H54 (cell line): ENCODE measurements at regions not wholly inside any gene's neighbourhood (a gene's known extent, or its start where the extent isn't known, plus 50 kb on each side); places are given as distances from the start of the nearest gene placed in this dataset.
"Not testable (repeated sequence)": the region's sequence is repeated elsewhere in the genome, so short reads cannot be mapped to it uniquely, and the experiment has no call there.

Experiments
- DNase-seq: peaks from one replicate; pipeline ENCODE4 v3.0.0; 2011; ENCODE audit warnings: low spot score, mixed read lengths; ENCODE audit not compliant: insufficient read length
- FAIRE-seq: peaks from 3 replicates; lab custom pipeline; 2011; peaks lifted over from hg19 to GRCh38; lab: Jason Lieb, UNC
- POLR2A ChIP-seq: IDR thresholded peaks from 2 replicates; pipeline ENCODE4 v1.6.1; 2011; ENCODE audit warnings: low read depth, mild to moderate bottlenecking, low read length

DNA sequence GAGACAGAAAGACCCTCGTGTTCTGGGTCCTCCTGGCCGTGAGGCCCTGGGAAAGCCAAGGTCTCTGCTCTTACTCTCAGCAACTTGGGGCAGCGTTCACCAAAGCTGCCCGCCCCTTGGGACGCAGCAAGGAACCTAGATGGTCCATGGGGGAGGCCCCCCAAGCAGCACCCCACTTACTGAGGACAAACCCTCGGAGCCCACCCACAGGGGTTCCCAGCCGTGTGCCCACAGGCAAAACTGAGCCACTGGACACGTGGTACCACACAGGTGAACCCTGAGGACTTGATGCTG, 166.2 kb upstream of the IQSEC1 start:
- no peak for DNase-seq
- TF ChIP-seq POLR2A = no peak
- no peak for FAIRE-seq

DNA sequence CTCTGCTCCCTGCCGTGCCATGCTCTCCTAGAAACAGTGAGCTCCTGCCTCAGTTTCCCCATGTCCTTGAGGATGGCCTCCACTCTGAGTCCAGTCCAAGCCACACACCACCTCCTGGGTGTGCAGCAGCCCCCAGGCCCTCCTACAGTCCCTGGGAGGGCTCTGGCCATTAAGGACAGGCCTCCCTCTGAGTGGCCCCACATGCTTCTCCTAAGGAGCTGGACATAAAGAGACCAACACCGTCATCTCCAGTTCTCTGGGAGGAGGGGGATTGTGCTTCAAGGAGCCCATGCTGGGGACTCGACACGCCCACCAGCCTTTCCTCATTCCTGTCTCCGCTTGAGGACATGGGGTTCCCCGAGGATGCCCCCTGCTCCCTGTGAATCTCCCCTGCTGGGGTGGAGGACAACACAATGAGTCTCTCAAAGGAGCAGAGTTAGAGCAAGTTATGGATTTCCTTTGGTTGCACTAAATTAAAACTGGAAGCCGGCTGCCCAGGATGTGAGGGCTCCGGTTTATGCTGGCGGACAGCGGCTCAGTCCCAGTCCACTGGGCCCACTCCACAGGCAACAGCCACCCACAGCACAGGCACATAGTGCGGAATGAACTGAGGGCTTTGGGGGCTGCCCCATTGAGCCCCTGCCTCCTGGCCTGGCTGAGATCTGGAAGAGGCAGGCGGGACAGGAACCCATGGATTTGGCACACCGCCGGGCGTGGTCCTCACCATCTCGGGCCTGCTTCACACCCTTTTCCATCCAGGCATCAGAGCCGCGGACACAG, 165.6 kb upstream of the IQSEC1 start:
- no peak for DNase-seq
- FAIRE-seq = no peak
- TF ChIP-seq POLR2A = no peak

DNA sequence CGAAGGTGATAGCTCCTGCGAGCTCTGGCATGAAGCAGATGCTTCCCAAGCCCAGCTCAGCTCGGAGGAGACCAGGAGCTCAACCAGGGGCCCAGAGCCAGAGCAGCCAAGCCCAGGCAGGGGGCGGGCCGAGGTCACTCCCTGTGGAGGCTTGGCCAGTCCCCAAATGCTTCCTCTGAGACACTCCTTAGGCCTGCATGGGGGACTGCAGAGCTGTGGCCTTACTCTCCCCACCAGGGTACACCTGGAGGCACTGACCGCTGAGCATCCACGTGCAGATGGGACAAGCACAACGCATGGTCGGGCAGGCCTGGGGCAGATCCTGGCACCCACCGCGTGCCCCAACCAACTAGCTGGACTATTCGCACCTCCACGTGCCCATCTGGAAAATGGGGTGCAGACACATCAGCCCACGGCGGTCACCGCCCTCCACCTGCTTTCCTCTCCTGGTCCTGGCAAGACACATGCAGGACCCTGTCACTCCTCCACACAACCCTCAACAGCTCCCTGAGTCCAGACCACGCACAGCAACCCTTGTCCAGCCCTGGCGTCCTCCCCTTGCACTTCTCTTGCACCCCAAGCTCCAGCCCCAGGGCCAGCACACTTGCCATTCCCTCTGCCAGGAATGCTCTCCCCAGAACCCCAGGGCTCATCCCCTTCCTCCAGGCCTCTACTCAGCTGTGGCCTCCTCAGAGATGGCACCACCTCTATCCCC, 164.7 kb upstream of the IQSEC1 start:
- TF ChIP-seq POLR2A = no peak

DNA sequence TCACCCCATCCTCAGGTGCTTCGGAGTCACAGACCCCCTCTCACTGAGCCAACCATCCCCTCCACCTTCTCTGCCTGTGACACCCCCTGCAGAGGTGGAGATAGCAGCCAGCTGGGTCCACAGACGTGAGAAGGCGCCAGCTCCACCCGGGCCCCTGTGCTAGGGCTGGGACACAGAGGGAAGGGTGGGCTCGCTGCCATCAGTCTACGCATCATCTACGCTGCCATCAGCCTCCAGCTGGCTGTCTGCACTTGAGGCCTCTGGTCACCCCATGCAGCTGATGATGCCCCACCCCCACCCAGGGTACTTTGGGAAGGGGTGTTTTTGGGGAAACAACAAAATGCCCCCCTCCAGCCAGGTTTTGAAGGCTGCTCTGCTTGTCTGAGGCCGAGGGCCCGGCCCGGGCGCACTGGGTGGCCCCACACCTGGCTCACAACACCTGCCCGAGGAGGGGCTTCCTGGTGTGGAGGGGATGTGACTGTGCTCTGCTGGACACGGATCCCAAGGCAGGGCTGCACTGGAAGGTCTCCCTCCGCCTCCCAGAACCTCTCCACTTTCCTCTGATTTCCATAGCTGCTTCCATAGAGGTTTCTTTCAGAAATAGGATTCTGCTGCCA, 163.4 kb upstream of the IQSEC1 start:
- TF ChIP-seq POLR2A = no peak
- DNase-seq (no peak), FAIRE-seq (no peak)

More for the DNA sequence above, 164.7 kb upstream of the IQSEC1 start:
- no peak for FAIRE-seq
- no peak for DNase-seq

DNA sequence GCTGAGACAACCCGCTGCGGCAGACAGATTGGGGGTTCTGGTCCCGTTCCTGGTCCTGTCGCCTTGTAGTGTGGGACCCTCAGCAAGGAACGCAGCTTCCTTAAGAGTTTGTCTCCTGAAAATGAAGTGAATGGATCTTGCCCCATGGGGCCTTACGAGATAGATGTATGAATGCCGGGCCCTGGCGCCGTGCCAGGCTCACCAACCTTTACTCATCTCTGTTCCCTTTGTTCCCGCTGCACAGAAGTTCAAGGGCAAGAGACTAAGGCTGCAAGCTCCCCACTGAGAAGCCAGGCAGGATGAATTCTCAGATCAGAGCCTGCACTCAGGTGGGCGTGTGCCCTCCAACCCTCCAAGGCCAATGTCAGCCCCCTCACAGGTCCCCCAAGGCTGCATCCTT, 162.7 kb upstream of the IQSEC1 start:
- DNase-seq (no peak), FAIRE-seq (no peak)

DNA sequence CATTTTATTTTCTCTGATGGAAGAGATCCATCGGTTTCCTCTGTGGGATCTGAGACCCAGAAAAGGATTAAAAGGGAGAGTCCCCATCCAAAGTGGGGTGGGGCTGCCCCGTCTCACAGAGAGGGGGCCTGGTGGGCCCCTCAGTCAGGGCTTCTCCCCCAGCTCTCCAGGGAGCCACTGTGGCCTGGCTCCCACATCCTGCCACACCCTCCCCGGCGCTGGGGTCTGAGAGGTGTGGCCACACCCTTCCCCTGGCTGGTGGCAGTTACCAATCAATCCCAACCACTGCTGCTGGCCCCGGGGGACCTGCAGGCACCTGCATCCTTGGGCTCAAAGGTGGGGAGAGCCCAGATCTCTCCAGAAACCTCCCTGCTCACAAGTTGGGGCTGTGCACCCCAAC, 161.8 kb upstream of the IQSEC1 start:
- FAIRE-seq (no peak), DNase-seq (peak; percentile 49)
- TF ChIP-seq POLR2A = no peak

More for the DNA sequence above, 162.7 kb upstream of the IQSEC1 start:
- TF ChIP-seq POLR2A = no peak

DNA sequence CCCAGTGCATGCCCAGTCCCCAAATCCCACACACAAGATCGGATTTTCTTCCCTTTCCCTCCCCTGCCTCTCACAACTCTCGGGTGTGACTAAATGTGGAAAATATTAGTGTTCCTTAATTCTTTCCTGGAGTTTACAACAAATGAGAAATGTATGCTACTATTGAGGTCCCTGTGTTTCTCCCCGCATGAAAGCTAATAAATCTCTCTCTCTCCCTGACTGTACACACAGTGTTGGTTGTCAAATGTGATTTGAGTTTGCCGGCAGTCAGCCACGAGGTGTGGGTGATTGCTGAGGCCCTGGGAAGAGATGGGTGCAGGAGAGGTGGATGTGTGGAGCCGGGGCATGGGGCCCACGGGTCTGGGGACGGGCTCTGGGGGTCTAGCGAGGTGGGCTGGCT, 161.4 kb upstream of the IQSEC1 start:
- DNase-seq (no peak), FAIRE-seq (peak; percentile 11)
- TF ChIP-seq POLR2A = no peak

DNA sequence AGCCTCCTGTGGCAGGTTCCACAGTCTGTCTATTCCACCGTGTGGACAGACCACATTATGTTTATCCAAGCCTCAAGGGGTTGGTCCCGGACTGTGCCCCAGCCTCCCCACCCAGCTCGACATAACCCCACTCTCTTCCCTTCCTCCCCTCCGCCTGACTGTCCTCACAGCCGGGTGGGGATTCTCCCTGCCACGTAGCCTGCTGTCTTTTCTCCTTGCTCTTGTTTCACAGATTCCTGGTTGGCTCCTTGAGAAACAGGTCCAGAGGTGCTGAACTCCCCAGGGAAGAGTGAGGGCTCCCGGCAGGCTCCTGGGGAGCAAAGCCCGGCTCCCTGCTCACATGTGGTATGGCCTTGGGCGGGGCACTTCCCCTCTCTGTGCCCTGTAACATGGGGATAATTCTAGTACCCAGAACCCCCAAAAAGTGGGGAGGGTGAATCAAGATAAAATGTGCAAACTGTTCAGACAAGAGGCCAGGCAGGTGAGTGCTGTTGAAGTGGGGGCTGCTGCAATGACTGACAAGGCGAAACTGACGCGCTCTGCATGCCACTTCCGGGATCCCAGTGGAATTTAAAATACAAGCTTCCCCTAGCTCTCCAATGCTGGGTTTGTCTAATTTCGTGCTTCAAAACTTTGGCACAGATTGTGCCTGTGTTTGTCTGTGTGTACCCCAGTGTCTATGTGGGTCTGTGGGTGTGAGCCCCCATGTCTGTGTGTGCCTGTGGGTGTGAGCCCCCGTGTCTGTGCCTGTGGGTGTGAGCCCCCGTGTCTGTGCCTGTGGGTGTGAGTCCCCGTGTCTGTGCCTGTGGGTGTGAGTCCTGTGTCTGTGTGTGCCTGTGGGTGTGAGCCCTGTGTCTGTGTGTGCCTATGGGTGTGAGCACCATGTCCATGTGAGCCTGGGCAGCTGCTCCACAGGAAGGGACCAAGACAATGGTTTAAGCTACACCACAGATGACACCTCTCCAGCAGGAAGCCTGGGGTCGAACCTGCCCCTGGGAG, 160.6 kb upstream of the IQSEC1 start:
- FAIRE-seq = no peak
- no peak for TF ChIP-seq POLR2A
- no peak for DNase-seq

DNA sequence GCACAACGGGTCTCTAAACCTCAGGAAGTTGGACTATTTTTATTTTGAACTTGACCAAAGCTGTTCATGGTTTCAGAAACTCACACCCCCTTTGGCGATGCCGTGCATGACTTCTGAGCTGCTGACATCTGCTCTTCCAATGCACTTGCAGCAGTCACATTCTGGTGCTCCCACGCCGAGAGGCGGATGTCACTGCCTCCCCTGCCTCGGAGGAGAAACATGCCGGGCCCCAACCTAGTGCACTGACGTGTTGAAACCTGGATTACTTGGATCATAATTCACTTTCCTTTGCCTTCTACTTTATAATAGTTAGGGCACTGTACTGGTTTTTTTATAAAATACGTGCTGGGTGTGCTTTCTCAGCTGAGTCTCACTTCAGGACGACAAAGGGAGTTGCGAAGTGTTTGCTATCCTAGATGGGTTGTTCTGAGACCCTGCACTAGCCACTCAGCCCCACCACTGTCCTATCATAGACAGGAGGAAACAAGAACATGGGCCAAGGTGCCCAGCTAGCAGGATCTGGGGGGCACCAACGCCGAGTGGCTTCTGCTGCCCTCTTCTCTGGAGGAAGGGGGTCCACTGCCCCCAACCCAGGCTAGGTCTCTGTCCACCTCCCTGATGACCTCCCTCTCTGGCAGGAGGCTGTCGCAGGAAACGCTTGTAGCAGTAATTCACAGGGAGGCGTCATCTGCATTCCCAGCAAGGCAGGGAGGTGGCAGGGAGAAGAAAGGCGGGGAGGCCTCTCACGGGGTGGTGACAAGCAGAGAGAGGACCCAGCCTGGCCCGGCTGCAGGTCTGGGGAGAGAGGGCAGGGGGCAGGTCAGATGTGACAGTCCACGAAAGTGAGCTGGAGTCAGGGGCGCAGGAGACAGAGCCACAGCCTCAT, 158.8 kb upstream of the IQSEC1 start:
- DNase-seq (no peak), FAIRE-seq (no peak)
- TF ChIP-seq POLR2A = no peak

DNA sequence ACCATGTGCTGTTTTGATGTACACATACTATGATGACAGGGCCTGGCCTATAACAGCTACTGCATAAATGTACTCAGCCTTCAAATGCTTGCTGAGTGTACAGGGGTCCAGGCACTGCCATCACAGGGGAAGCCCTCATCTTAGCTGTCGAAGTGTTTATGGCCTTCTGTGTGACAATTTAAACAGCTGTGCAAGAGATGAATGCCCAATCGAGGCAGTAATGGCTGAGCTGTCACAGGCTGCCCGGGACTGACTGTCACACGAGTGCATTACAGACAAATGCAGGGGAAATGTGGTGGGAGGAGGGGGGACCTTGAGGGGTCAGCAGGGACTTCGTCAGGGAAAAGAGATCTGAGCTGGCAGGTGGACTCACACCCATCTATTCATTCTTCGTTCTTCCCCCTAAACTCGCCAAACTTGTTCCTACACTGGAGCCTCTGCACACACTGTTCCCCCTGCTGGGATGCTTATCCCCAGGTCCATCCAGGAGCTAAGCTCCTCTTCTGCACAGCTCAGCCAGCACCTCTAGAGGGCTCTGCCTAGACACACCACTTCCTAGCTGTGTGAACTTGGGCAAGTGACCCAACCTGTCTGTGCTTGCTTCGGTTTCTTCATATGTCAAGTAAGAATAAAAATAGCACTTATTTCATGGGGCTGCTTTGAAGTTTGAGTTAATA, 156.2 kb upstream of the IQSEC1 start:
- FAIRE-seq (no peak), DNase-seq (no peak)
- no peak for TF ChIP-seq POLR2A

DNA sequence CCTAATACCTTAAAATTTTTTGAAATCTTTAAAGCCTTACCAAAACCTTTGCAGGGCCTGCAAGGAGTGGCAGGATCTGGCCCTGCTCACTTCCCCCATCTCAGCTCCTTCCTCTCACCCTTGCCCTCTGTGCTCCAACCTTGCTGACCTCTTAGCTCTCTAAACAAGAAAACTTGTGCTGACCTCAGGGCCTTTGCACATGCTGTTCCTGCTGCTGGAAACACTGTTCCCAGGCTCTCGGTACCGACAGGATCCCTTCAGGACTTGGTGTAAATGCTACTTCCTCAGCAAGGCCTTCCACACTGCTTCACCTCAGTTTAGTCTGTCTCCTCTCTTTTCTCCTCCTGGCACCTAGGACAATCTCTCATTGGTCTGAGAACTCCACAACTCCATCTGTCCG, 155.4 kb upstream of the IQSEC1 start:
- FAIRE-seq (no peak), DNase-seq (no peak)
- TF ChIP-seq POLR2A = no peak

DNA sequence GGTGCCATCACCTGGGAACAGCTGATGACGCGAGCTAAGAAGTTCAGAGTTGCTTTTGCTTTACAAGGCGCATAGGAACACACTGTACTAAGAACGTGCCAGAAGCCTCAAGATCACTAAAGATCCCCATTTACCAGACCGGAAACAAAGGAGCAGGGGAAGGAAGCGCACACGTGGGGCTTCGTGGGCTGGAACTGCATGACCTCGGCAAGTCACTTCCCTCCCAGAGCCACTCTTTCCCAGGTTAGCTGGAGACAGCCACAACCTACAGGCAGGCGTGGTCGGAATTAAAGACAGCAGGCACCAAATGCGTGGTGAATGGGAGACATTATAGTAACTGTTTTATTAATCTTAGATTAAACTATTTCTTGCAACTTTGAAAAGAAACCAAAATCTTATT, 154.9 kb upstream of the IQSEC1 start:
- not testable (repeated sequence) for FAIRE-seq

More for the DNA sequence above, 154.9 kb upstream of the IQSEC1 start:
- not testable (repeated sequence) for DNase-seq
